Osteocyte (in vitro differentiated cells): ENCODE measurements at regions not wholly inside any gene's neighbourhood (a gene's known extent, or its start where the extent isn't known, plus 50 kb on each side); places are given as distances from the start of the nearest gene placed in this dataset.

Experiments
- DNase-seq: peaks from one replicate; pipeline ENCODE4 v3.0.0; 2021; ENCODE audit warnings: mixed read lengths; ENCODE audit not compliant: unreplicated experiment; ENCODE audit errors: extremely low spot score
- H3K27ac Mint-ChIP-seq: one replicate; pipeline ENCODE4 v1.8.0; 2021; ENCODE audit warnings: mild to moderate bottlenecking, mixed read lengths; ENCODE audit not compliant: unreplicated experiment
- H3K27me3 Mint-ChIP-seq: one replicate; pipeline ENCODE4 v1.8.0; 2021; ENCODE audit warnings: mixed read lengths; ENCODE audit not compliant: unreplicated experiment
- H3K36me3 Mint-ChIP-seq: one replicate; pipeline ENCODE4 v1.8.0; 2021; ENCODE audit warnings: mixed read lengths; ENCODE audit not compliant: unreplicated experiment
- H3K4me1 Mint-ChIP-seq: one replicate; pipeline ENCODE4 v1.8.0; 2021; ENCODE audit warnings: mixed read lengths; ENCODE audit not compliant: unreplicated experiment
- H3K4me3 Mint-ChIP-seq: one replicate; pipeline ENCODE4 v1.8.0; 2021; ENCODE audit warnings: mild to moderate bottlenecking, moderate library complexity, mixed read lengths; ENCODE audit not compliant: unreplicated experiment
- H3K9me3 Mint-ChIP-seq: one replicate; pipeline ENCODE4 v1.8.0; 2021; ENCODE audit warnings: mixed read lengths; ENCODE audit not compliant: unreplicated experiment
- CTCF ChIP-seq: fragments of 200-600 bp; sonication (generic); IDR thresholded peaks from 2 replicates; pipeline ENCODE4 v1.5.0; 2021; ENCODE audit warnings: antibody characterized with exemption, mild to moderate bottlenecking, moderate library complexity

GRCh38 chr3:40924559-40925141, 274.7 kb upstream of the CTNNB1 start:
- Mint-ChIP-seq H3K4me1 (no peaks in the 10 kb centered on the region), H3K27me3 (peaks cover 7% of the 10 kb centered on the region), H3K27ac (no peak overlapping the region), H3K36me3 (no peaks in the 10 kb centered on the region), H3K4me3 (no peak overlapping the region), H3K9me3 (peaks cover 5% of the 10 kb centered on the region)
- DNase-seq = no peak
- no peak for TF ChIP-seq CTCF

GRCh38 chr3:40925231-40925630, 274.1 kb upstream of the CTNNB1 start:
- H3K27me3 Mint-ChIP-seq = peaks cover 7% of the 10 kb centered on the region
- no peak overlapping the region for H3K27ac Mint-ChIP-seq
- no peak for TF ChIP-seq CTCF
- no peak overlapping the region for H3K4me3 Mint-ChIP-seq
- no peaks in the 10 kb centered on the region for H3K4me1 Mint-ChIP-seq
- DNase-seq = no peak
- no peaks in the 10 kb centered on the region for H3K36me3 Mint-ChIP-seq
- peaks cover 5% of the 10 kb centered on the region for H3K9me3 Mint-ChIP-seq

GRCh38 chr3:40930131-40930538, 269.2 kb upstream of the CTNNB1 start:
- Mint-ChIP-seq H3K4me1 (no peaks in the 10 kb centered on the region), H3K36me3 (no peaks in the 10 kb centered on the region), H3K9me3 (peaks cover 3% of the 10 kb centered on the region), H3K4me3 (no peak overlapping the region), H3K27me3 (peaks cover 13% of the 10 kb centered on the region), H3K27ac (no peak overlapping the region)
- TF ChIP-seq CTCF = no peak
- no peak for DNase-seq

- no peak for TF ChIP-seq CTCF
- DNase-seq = no peak
- Mint-ChIP-seq H3K4me3 (no peak overlapping the region), H3K4me1 (no peaks in the 10 kb centered on the region), H3K9me3 (peaks cover 3% of the 10 kb centered on the region), H3K36me3 (no peaks in the 10 kb centered on the region), H3K27me3 (peaks cover 10% of the 10 kb centered on the region), H3K27ac (no peak overlapping the region)
These were observed 268.5 kb upstream of the CTNNB1 start for GRCh38 chr3:40930756-40931155.

GRCh38 chr3:40938591-40938990, 260.7 kb upstream of the CTNNB1 start:
- Mint-ChIP-seq H3K4me3 (no peak overlapping the region), H3K36me3 (no peaks in the 10 kb centered on the region), H3K9me3 (peaks cover 4% of the 10 kb centered on the region), H3K27me3 (no peaks in the 10 kb centered on the region), H3K4me1 (peaks cover 5% of the 10 kb centered on the region), H3K27ac (no peak overlapping the region)
- DNase-seq = no peak
- no peak for TF ChIP-seq CTCF
